ENCODE measurements at regions not wholly inside any gene's neighbourhood (a gene's known extent, or its start where the extent isn't known, plus 50 kb on each side); places are given as distances from the start of the nearest gene placed in this dataset.

DNA sequence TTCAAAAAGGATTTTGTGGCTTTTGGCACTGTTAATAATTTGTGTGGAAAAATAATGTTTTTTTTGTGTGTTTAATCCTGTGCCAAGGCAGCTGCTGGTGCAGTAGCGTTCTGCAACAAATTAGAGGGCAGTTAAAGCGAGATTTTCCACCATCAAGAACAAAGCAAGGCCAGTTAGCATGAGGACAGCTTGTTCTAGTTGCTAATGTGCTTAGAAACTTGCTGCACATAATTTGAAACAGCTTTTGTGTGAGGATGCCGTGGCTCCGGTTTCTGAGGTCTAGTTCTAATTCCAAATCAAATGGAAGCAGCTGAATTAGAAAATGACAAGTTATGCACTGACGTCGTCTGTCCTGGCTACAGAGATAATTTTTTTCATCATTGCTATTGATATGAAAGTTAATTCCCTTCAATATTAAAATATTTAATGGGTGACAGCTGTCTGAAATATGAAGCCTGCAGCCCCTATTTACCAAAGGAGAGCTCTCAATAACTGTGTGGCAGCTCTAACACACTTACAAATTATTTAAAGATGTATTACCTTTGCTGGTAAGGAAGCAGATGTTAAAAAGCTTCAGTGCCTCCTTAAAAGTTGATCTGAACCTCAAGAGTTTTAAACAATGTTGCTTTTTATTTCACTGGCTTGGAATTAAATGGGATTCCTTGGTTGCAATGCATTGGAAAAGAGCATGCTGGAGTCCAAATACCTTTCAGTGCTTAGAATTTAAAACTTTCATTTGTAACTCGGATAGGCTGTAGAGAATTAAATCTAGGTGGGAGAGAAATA, 128.6 kb downstream of the SPATA31D1 start:
- TF ChIP-seq ZNF24 (tag by site-specific recombination; IDR thresholded peaks at IDR 0.05) (no peak), REPIN1 (tag by site-specific recombination; IDR thresholded peaks at IDR 0.05; ENCODE audit: low read depth) (no peak), ZNF341 (tag by site-specific recombination; IDR thresholded peaks at IDR 0.05; ENCODE audit: low read depth) (no peak), ZNF423 (tag by site-specific recombination; IDR thresholded peaks at IDR 0.05) (no peak), ZNF140 (tag by site-specific recombination; IDR thresholded peaks at IDR 0.05) (no peak), ZNF394 (tag by site-specific recombination; IDR thresholded peaks at IDR 0.05; ENCODE audit: borderline replicate concordance) (no peak), ZNF248 (tag by site-specific recombination; IDR thresholded peaks at IDR 0.05) (no peak)
- TF ChIP-seq, protein P1, sequence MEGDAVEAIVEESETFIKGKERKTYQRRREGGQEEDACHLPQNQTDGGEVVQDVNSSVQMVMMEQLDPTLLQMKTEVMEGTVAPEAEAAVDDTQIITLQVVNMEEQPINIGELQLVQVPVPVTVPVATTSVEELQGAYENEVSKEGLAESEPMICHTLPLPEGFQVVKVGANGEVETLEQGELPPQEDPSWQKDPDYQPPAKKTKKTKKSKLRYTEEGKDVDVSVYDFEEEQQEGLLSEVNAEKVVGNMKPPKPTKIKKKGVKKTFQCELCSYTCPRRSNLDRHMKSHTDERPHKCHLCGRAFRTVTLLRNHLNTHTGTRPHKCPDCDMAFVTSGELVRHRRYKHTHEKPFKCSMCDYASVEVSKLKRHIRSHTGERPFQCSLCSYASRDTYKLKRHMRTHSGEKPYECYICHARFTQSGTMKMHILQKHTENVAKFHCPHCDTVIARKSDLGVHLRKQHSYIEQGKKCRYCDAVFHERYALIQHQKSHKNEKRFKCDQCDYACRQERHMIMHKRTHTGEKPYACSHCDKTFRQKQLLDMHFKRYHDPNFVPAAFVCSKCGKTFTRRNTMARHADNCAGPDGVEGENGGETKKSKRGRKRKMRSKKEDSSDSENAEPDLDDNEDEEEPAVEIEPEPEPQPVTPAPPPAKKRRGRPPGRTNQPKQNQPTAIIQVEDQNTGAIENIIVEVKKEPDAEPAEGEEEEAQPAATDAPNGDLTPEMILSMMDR (tag by site-specific recombination; IDR thresholded peaks at IDR 0.05), result no peak
- TF ChIP-seq, protein P2, sequence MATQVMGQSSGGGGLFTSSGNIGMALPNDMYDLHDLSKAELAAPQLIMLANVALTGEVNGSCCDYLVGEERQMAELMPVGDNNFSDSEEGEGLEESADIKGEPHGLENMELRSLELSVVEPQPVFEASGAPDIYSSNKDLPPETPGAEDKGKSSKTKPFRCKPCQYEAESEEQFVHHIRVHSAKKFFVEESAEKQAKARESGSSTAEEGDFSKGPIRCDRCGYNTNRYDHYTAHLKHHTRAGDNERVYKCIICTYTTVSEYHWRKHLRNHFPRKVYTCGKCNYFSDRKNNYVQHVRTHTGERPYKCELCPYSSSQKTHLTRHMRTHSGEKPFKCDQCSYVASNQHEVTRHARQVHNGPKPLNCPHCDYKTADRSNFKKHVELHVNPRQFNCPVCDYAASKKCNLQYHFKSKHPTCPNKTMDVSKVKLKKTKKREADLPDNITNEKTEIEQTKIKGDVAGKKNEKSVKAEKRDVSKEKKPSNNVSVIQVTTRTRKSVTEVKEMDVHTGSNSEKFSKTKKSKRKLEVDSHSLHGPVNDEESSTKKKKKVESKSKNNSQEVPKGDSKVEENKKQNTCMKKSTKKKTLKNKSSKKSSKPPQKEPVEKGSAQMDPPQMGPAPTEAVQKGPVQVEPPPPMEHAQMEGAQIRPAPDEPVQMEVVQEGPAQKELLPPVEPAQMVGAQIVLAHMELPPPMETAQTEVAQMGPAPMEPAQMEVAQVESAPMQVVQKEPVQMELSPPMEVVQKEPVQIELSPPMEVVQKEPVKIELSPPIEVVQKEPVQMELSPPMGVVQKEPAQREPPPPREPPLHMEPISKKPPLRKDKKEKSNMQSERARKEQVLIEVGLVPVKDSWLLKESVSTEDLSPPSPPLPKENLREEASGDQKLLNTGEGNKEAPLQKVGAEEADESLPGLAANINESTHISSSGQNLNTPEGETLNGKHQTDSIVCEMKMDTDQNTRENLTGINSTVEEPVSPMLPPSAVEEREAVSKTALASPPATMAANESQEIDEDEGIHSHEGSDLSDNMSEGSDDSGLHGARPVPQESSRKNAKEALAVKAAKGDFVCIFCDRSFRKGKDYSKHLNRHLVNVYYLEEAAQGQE (tag by site-specific recombination; IDR thresholded peaks at IDR 0.05), result no peak
